ENCODE measurements at regions not wholly inside any gene's neighbourhood (a gene's known extent, or its start where the extent isn't known, plus 50 kb on each side); places are given as distances from the start of the nearest gene placed in this dataset.
"Not testable (repeated sequence)": the region's sequence is repeated elsewhere in the genome, so short reads cannot be mapped to it uniquely, and the experiment has no call there.

- H3K27me3 ChIP-seq (ENCODE audit: control insufficient read depth, insufficient read depth, low read length): no peaks in the 10 kb centered on the region
- no peaks in the 10 kb centered on the region for H3K36me3 ChIP-seq (ENCODE audit: control insufficient read depth, insufficient read depth, low read length)
- H3K4me3 ChIP-seq (ENCODE audit: low read depth, low read length): no peak overlapping the region
- no peak overlapping the region for H3K27ac ChIP-seq (ENCODE audit: low read depth, low read length)
- peak in 1 of 6 donors; percentile 60 for DNase-seq (ENCODE audit: low read depth in 4 of 6, low spot score in 6 of 6)
- WGBS (ENCODE audit: insufficient coverage): no CpG with 5 or more reads among the region's 2 CpGs
- H3K9me3 ChIP-seq (ENCODE audit: control insufficient read depth, insufficient read depth, low read length): no peaks in the 10 kb centered on the region
- H3K4me1 ChIP-seq (ENCODE audit: control insufficient read depth, insufficient read depth, low read length): no peaks in the 10 kb centered on the region
Measured at GRCh38 chr13:56173346-56173745, 967.4 kb upstream of the PRR20A start.

- DNase-seq (ENCODE audit: low read depth in 4 of 6, low spot score in 6 of 6): no peak
- no peak overlapping the region for H3K4me3 ChIP-seq (ENCODE audit: low read depth, low read length)
- no peaks in the 10 kb centered on the region for H3K36me3 ChIP-seq (ENCODE audit: control insufficient read depth, insufficient read depth, low read length)
- no peaks in the 10 kb centered on the region for H3K4me1 ChIP-seq (ENCODE audit: control insufficient read depth, insufficient read depth, low read length)
- no peaks in the 10 kb centered on the region for H3K9me3 ChIP-seq (ENCODE audit: control insufficient read depth, insufficient read depth, low read length)
- 98% methylated on average over 3 of the region's 3 CpGs for WGBS (ENCODE audit: insufficient coverage)
- H3K27me3 ChIP-seq (ENCODE audit: control insufficient read depth, insufficient read depth, low read length): no peaks in the 10 kb centered on the region
- no peak overlapping the region for H3K27ac ChIP-seq (ENCODE audit: low read depth, low read length)
Measured at GRCh38 chr13:56182598-56182997, 958.1 kb upstream of the PRR20A start.

GRCh38 chr13:56187331-56187730 is 953.4 kb upstream of the PRR20A start:
- Histone ChIP-seq H3K36me3 (ENCODE audit: control insufficient read depth, insufficient read depth, low read length) (no peaks in the 10 kb centered on the region), H3K27me3 (ENCODE audit: control insufficient read depth, insufficient read depth, low read length) (no peaks in the 10 kb centered on the region), H3K4me1 (ENCODE audit: control insufficient read depth, insufficient read depth, low read length) (no peaks in the 10 kb centered on the region), H3K4me3 (ENCODE audit: low read depth, low read length) (no peak overlapping the region), H3K27ac (ENCODE audit: low read depth, low read length) (no peak overlapping the region), H3K9me3 (ENCODE audit: control insufficient read depth, insufficient read depth, low read length) (no peaks in the 10 kb centered on the region)
- 96% methylated on average over 15 of the region's 15 CpGs for WGBS (ENCODE audit: insufficient coverage)
- no peak for DNase-seq (ENCODE audit: low read depth in 4 of 6, low spot score in 6 of 6)

GRCh38 chr13:56188582-56188981 is 952.1 kb upstream of the PRR20A start:
- no CpG with 5 or more reads among the region's 6 CpGs for WGBS (ENCODE audit: insufficient coverage)

GRCh38 chr13:56189439-56189838 is 951.3 kb upstream of the PRR20A start:
- H3K27ac ChIP-seq (ENCODE audit: low read depth, low read length): no peak overlapping the region
- H3K27me3 ChIP-seq (ENCODE audit: control insufficient read depth, insufficient read depth, low read length): no peaks in the 10 kb centered on the region
- WGBS (ENCODE audit: insufficient coverage): no CpG with 5 or more reads among the region's 1 CpG
- H3K9me3 ChIP-seq (ENCODE audit: control insufficient read depth, insufficient read depth, low read length): no peaks in the 10 kb centered on the region
- H3K4me3 ChIP-seq (ENCODE audit: low read depth, low read length): no peak overlapping the region
- H3K36me3 ChIP-seq (ENCODE audit: control insufficient read depth, insufficient read depth, low read length): no peaks in the 10 kb centered on the region
- no peak for DNase-seq (ENCODE audit: low read depth in 4 of 6, low spot score in 6 of 6)
- H3K4me1 ChIP-seq (ENCODE audit: control insufficient read depth, insufficient read depth, low read length): no peaks in the 10 kb centered on the region

More at GRCh38 chr13:56188582-56188981, 952.1 kb upstream of the PRR20A start:
- H3K27me3 ChIP-seq (ENCODE audit: control insufficient read depth, insufficient read depth, low read length); H3K4me3 ChIP-seq (ENCODE audit: low read depth, low read length); H3K27ac ChIP-seq (ENCODE audit: low read depth, low read length); H3K4me1 ChIP-seq (ENCODE audit: control insufficient read depth, insufficient read depth, low read length); DNase-seq (ENCODE audit: low read depth in 4 of 6, low spot score in 6 of 6); H3K9me3 ChIP-seq (ENCODE audit: control insufficient read depth, insufficient read depth, low read length); H3K36me3 ChIP-seq (ENCODE audit: control insufficient read depth, insufficient read depth, low read length): not testable (repeated sequence)

- Histone ChIP-seq H3K27ac (ENCODE audit: low read depth, low read length) (no peak overlapping the region), H3K4me3 (ENCODE audit: low read depth, low read length) (no peak overlapping the region), H3K36me3 (ENCODE audit: control insufficient read depth, insufficient read depth, low read length) (no peaks in the 10 kb centered on the region), H3K9me3 (ENCODE audit: control insufficient read depth, insufficient read depth, low read length) (no peaks in the 10 kb centered on the region), H3K4me1 (ENCODE audit: control insufficient read depth, insufficient read depth, low read length) (no peaks in the 10 kb centered on the region), H3K27me3 (ENCODE audit: control insufficient read depth, insufficient read depth, low read length) (no peaks in the 10 kb centered on the region)
- DNase-seq (ENCODE audit: low read depth in 4 of 6, low spot score in 6 of 6): no peak
- WGBS (ENCODE audit: insufficient coverage): 89% methylated on average over 4 of the region's 5 CpGs
Measured at GRCh38 chr13:56189978-56190377, 950.7 kb upstream of the PRR20A start.

- Histone ChIP-seq H3K4me3 (ENCODE audit: low read depth, low read length) (no peak overlapping the region), H3K36me3 (ENCODE audit: control insufficient read depth, insufficient read depth, low read length) (no peaks in the 10 kb centered on the region), H3K9me3 (ENCODE audit: control insufficient read depth, insufficient read depth, low read length) (no peaks in the 10 kb centered on the region), H3K27ac (ENCODE audit: low read depth, low read length) (no peak overlapping the region), H3K27me3 (ENCODE audit: control insufficient read depth, insufficient read depth, low read length) (no peaks in the 10 kb centered on the region), H3K4me1 (ENCODE audit: control insufficient read depth, insufficient read depth, low read length) (no peaks in the 10 kb centered on the region)
- 40% methylated on average over 1 of the region's 1 CpG for WGBS (ENCODE audit: insufficient coverage)
- peak in 1 of 6 donors; percentile 3 for DNase-seq (ENCODE audit: low read depth in 4 of 6, low spot score in 6 of 6)
Measured at GRCh38 chr13:56198350-56198749, 942.4 kb upstream of the PRR20A start.

- Histone ChIP-seq H3K4me1 (ENCODE audit: control insufficient read depth, insufficient read depth, low read length) (no peaks in the 10 kb centered on the region), H3K4me3 (ENCODE audit: low read depth, low read length) (no peak overlapping the region), H3K36me3 (ENCODE audit: control insufficient read depth, insufficient read depth, low read length) (no peaks in the 10 kb centered on the region), H3K27me3 (ENCODE audit: control insufficient read depth, insufficient read depth, low read length) (no peaks in the 10 kb centered on the region), H3K27ac (ENCODE audit: low read depth, low read length) (no peak overlapping the region), H3K9me3 (ENCODE audit: control insufficient read depth, insufficient read depth, low read length) (no peaks in the 10 kb centered on the region)
- WGBS (ENCODE audit: insufficient coverage): 66% methylated on average over 2 of the region's 2 CpGs
- no peak for DNase-seq (ENCODE audit: low read depth in 4 of 6, low spot score in 6 of 6)
Measured at GRCh38 chr13:56201834-56202233, 938.9 kb upstream of the PRR20A start.

- WGBS (ENCODE audit: insufficient coverage): no CpG with 5 or more reads among the region's 1 CpG
- Histone ChIP-seq H3K36me3 (ENCODE audit: control insufficient read depth, insufficient read depth, low read length) (no peaks in the 10 kb centered on the region), H3K4me3 (ENCODE audit: low read depth, low read length) (no peak overlapping the region), H3K4me1 (ENCODE audit: control insufficient read depth, insufficient read depth, low read length) (no peaks in the 10 kb centered on the region), H3K27ac (ENCODE audit: low read depth, low read length) (no peak overlapping the region), H3K9me3 (ENCODE audit: control insufficient read depth, insufficient read depth, low read length) (no peaks in the 10 kb centered on the region), H3K27me3 (ENCODE audit: control insufficient read depth, insufficient read depth, low read length) (no peaks in the 10 kb centered on the region)
- no peak for DNase-seq (ENCODE audit: low read depth in 4 of 6, low spot score in 6 of 6)
Measured at GRCh38 chr13:56216221-56216620, 924.5 kb upstream of the PRR20A start.

GRCh38 chr13:56247692-56248091 is 893.0 kb upstream of the PRR20A start:
- WGBS (ENCODE audit: insufficient coverage): 64% methylated on average over 2 of the region's 2 CpGs
- no peak for DNase-seq (ENCODE audit: low read depth in 4 of 6, low spot score in 6 of 6)
- Histone ChIP-seq H3K9me3 (ENCODE audit: control insufficient read depth, insufficient read depth, low read length) (peaks cover 1% of the 10 kb centered on the region), H3K4me1 (ENCODE audit: control insufficient read depth, insufficient read depth, low read length) (no peaks in the 10 kb centered on the region), H3K36me3 (ENCODE audit: control insufficient read depth, insufficient read depth, low read length) (no peaks in the 10 kb centered on the region), H3K27me3 (ENCODE audit: control insufficient read depth, insufficient read depth, low read length) (no peaks in the 10 kb centered on the region), H3K4me3 (ENCODE audit: low read depth, low read length) (no peak overlapping the region), H3K27ac (ENCODE audit: low read depth, low read length) (no peak overlapping the region)
